HG03139 (cell line): ENCODE measurements at regions not wholly inside any gene's neighbourhood (a gene's known extent, or its start where the extent isn't known, plus 50 kb on each side); places are given as distances from the start of the nearest gene placed in this dataset.
"Not testable (repeated sequence)": the region's sequence is repeated elsewhere in the genome, so short reads cannot be mapped to it uniquely, and the experiment has no call there.

Experiments
- ATAC-seq: cut with Tn5 transposase; IDR thresholded peaks from one replicate; pipeline ENCODE4 v1.9.1; 2021; ENCODE audit not compliant: unreplicated experiment

GRCh38 chr5:154562244-154562880 is 84.3 kb upstream of the HAND1 start:
- ATAC-seq = no peak

GRCh38 chr5:154559398-154560276 is 81.6 kb upstream of the HAND1 start:
- no peak for ATAC-seq

GRCh38 chr5:154557548-154557947 is 79.5 kb upstream of the HAND1 start:
- ATAC-seq = no peak

- no peak for ATAC-seq
These were observed 69.5 kb upstream of the HAND1 start for GRCh38 chr5:154547551-154547950.

GRCh38 chr5:154546719-154547118 is 68.7 kb upstream of the HAND1 start:
- ATAC-seq = no peak

- no peak for ATAC-seq
These were observed 66.6 kb upstream of the HAND1 start for GRCh38 chr5:154544646-154545045.

- ATAC-seq = no peak
These were observed 65.4 kb upstream of the HAND1 start for GRCh38 chr5:154543380-154543779.

GRCh38 chr5:154542581-154542980 is 64.6 kb upstream of the HAND1 start:
- ATAC-seq = no peak

GRCh38 chr5:154542000-154542399 is 64.0 kb upstream of the HAND1 start:
- ATAC-seq = no peak

- ATAC-seq = no peak
These were observed 63.5 kb upstream of the HAND1 start for GRCh38 chr5:154541553-154541952.

- no peak for ATAC-seq
These were observed 62.6 kb upstream of the HAND1 start for GRCh38 chr5:154540600-154540999.

- ATAC-seq = no peak
These were observed 60.5 kb upstream of the HAND1 start for GRCh38 chr5:154538492-154538891.

GRCh38 chr5:154536439-154536838 is 58.4 kb upstream of the HAND1 start:
- not testable (repeated sequence) for ATAC-seq

GRCh38 chr5:154535535-154535934 is 57.5 kb upstream of the HAND1 start:
- ATAC-seq = no peak

GRCh38 chr5:154534457-154535050 is 56.5 kb upstream of the HAND1 start:
- ATAC-seq = no peak

GRCh38 chr5:154529282-154529681 is 51.3 kb upstream of the HAND1 start:
- ATAC-seq = no peak

- ATAC-seq = no peak
These were observed 50.1 kb upstream of the HAND1 start for GRCh38 chr5:154528005-154528594.
